Panc1 (cell line): ENCODE measurements at regions not wholly inside any gene's neighbourhood (a gene's known extent, or its start where the extent isn't known, plus 50 kb on each side); places are given as distances from the start of the nearest gene placed in this dataset.

Experiments
- ATAC-seq: fragments of 200-7000 bp; cut with Tn5 transposase; 2 replicates; pipeline ENCODE4 v1.9.1; 2020; ENCODE audit warnings: mild to moderate bottlenecking, moderate library complexity
- BruUV-seq: library from RNA; stranded (reverse); fragments of 400-500 nt; replicated peaks from 2 replicates; lab custom pipeline; 2021; lab: Mats Ljungman, UMichigan
- CTCF ChIA-PET: fragments of 300-600 bp; sonication (Branson Sonifier 250); formaldehyde crosslinking; loops from one replicate; lab custom pipeline; 2022; ENCODE audit warnings: antibody characterized with exemption; lab: Charles Lee
- POLR2A ChIA-PET: fragments of 300-600 bp; sonication (Branson Sonifier 250); formaldehyde crosslinking; loops from one replicate; lab custom pipeline; 2022; ENCODE audit warnings: antibody characterized with exemption; lab: Charles Lee
- DNase-seq: peaks from one replicate; pipeline ENCODE4 v3.0.0-alpha.2; 2010; ENCODE audit warnings: low read depth, low spot score
- H3K27ac ChIP-seq: 2 replicates; pipeline ENCODE4 v1.5.1; 2011; ENCODE audit warnings: mild to moderate bottlenecking, low read length, inconsistent platforms
- H3K27me3 ChIP-seq: fragments of 200-500 bp; sonication (Bioruptor generic); 2 replicates; pipeline ENCODE4 v1.6.0; 2014; ENCODE audit warnings: low read length, inconsistent platforms; ENCODE audit not compliant: control insufficient read depth, insufficient read depth
- H3K36me3 ChIP-seq: fragments of 200-500 bp; sonication (Bioruptor generic); 2 replicates; pipeline ENCODE4 v1.5.1; 2014; ENCODE audit warnings: inconsistent platforms, mild to moderate bottlenecking, low read length, moderate library complexity; ENCODE audit not compliant: control insufficient read depth, insufficient read depth
- H3K4me1 ChIP-seq: 2 replicates; pipeline ENCODE4 v1.5.1; 2011; ENCODE audit warnings: inconsistent platforms, mild to moderate bottlenecking, low read length, moderate library complexity; ENCODE audit not compliant: control insufficient read depth, insufficient read depth
- H3K4me3 ChIP-seq, 2 experiments: 2 replicates each; pipeline ENCODE4 v1.5.1; 2011 to 2012; ENCODE audit warnings: low read depth in 2 of 2, low read length in 2 of 2, mild to moderate bottlenecking in 2 of 2, inconsistent platforms in 1 of 2, moderate library complexity in 1 of 2
- H3K9me3 ChIP-seq: fragments of 200-500 bp; sonication (Bioruptor generic); 2 replicates; pipeline ENCODE4 v1.5.1; 2014; ENCODE audit warnings: low read depth, mild to moderate bottlenecking, inconsistent platforms, low read length, moderate library complexity; ENCODE audit not compliant: control insufficient read depth, insufficient read depth
- CTCF ChIP-seq: fragments of 450-650 bp; IDR thresholded peaks from 2 replicates; pipeline ENCODE4 v1.5.1; 2017; ENCODE audit warnings: mild to moderate bottlenecking
- POLR2AphosphoS5 ChIP-seq: IDR thresholded peaks from 2 replicates; pipeline ENCODE4 v1.6.1; 2012; ENCODE audit warnings: mild to moderate bottlenecking, low read depth, low read length, moderate library complexity
- REST ChIP-seq, 2 experiments: IDR thresholded peaks; 2 replicates each; pipeline ENCODE4 v1.6.1; 2011 to 2012; ENCODE audit warnings: low read depth in 2 of 2, control low read depth in 1 of 2, low read length in 1 of 2, mild to moderate bottlenecking in 1 of 2, moderate library complexity in 1 of 2; ENCODE audit not compliant: insufficient read depth in 1 of 2
- SIN3A ChIP-seq: IDR thresholded peaks from 2 replicates; pipeline ENCODE4 v1.6.1; 2012; ENCODE audit warnings: low read depth, mild to moderate bottlenecking, low read length, moderate library complexity, borderline replicate concordance; ENCODE audit not compliant: insufficient read depth
- TCF7L2 ChIP-seq: IDR thresholded peaks from 2 replicates; pipeline ENCODE4 v1.6.1; 2011; ENCODE audit warnings: mild to moderate bottlenecking, low read depth, low read length, inconsistent platforms
- in situ Hi-C: cut with HindIII; loops from 2 replicates; pipeline ENCODE4 v1.10.0; 2016; ENCODE audit warnings: low sequenced_read_pairs, low pct_unique_long_range_greater_than_20kb
- intact Hi-C: fragments of 100-400 bp; cut with micrococcal nuclease; formaldehyde crosslinking; loops from one replicate; pipeline ENCODE4 v1.10.0; 2022; ENCODE audit not compliant: unreplicated experiment

- no peaks in the 10 kb centered on the region for H3K36me3 ChIP-seq
- intact Hi-C loops = no loop called here
- TF ChIP-seq SIN3A (no peak), TCF7L2 (no peak), POLR2AphosphoS5 (no peak), CTCF (no peak), REST (IDR thresholded peaks at IDR 0.05; ENCODE audit: insufficient read depth in 1 of 2, low read depth in 2 of 2, low read length in 1 of 2) (no peak)
- H3K4me1 ChIP-seq = no peaks in the 10 kb centered on the region
- no peaks in the 10 kb centered on the region for H3K9me3 ChIP-seq
- ChIA-PET CTCF (no interaction called here), POLR2A (no interaction called here)
- BruUV-seq = no TSS peak
- no peak for ATAC-seq
- no peak for DNase-seq
- no peak overlapping the region for H3K27ac ChIP-seq
- in situ Hi-C loops = no loop called here
- H3K4me3 ChIP-seq = no peak overlapping the region
- no peaks in the 10 kb centered on the region for H3K27me3 ChIP-seq
These were observed 290.7 kb upstream of the NRXN1 start for GRCh38 chr2:51322613-51323012.

GRCh38 chr2:51304311-51304710 lies 272.4 kb upstream of the NRXN1 start:
- H3K4me1 ChIP-seq = no peaks in the 10 kb centered on the region
- ATAC-seq = no peak
- H3K27ac ChIP-seq = no peak overlapping the region
- CTCF ChIA-PET = no interaction called here
- no peaks in the 10 kb centered on the region for H3K36me3 ChIP-seq
- no peaks in the 10 kb centered on the region for H3K9me3 ChIP-seq
- intact Hi-C loops (loop anchor here (2.0 kb wide), 1 partner anchor 14 kb away; no protein-coding TSS in a partner anchor), in situ Hi-C loops (no loop called here)
- H3K27me3 ChIP-seq = no peaks in the 10 kb centered on the region
- BruUV-seq = no TSS peak
- H3K4me3 ChIP-seq = no peak overlapping the region
- TF ChIP-seq TCF7L2 (no peak), REST (IDR thresholded peaks at IDR 0.05; ENCODE audit: insufficient read depth in 1 of 2, low read depth in 2 of 2, low read length in 1 of 2) (no peak), POLR2AphosphoS5 (no peak), CTCF (no peak), SIN3A (no peak)
- no peak for DNase-seq
- POLR2A ChIA-PET = no interaction called here
